GM13976 (cell line): ENCODE measurements at regions not wholly inside any gene's neighbourhood (a gene's known extent, or its start where the extent isn't known, plus 50 kb on each side); places are given as distances from the start of the nearest gene placed in this dataset.
A peak's percentile ranks its signal among the peaks of the same experiment; 100 is the strongest.

ENCODE experiments used
- DNase-seq: peaks from one replicate; pipeline ENCODE4 v3.0.0; 2012; ENCODE audit warnings: low spot score
- CTCF ChIP-seq: IDR thresholded peaks from 2 replicates; pipeline ENCODE4 v1.5.1; 2012; ENCODE audit warnings: borderline replicate concordance, mild to moderate bottlenecking; ENCODE audit not compliant: insufficient read depth; ENCODE audit errors: extremely low read depth, missing control alignments, control extremely low read depth
- in situ Hi-C: fragments of 300-500 bp; cut with MboI; formaldehyde crosslinking; loops from one replicate; pipeline ENCODE4 v1.12.0; 2022; ENCODE audit warnings: low sequenced_read_pairs, mixed read lengths, inconsistent platforms; ENCODE audit not compliant: unreplicated experiment

GRCh38 chr2:176504440-176504839 is 235.2 kb downstream of the MTX2 start:
- DNase-seq = no peak
- in situ Hi-C loops = no loop called here
- TF ChIP-seq CTCF = no peak

- in situ Hi-C loops = no loop called here
- no peak for TF ChIP-seq CTCF
- DNase-seq = no peak
These were observed 238.5 kb downstream of the MTX2 start for GRCh38 chr2:176507786-176508185.

GRCh38 chr2:176508374-176508773 is 239.1 kb downstream of the MTX2 start:
- DNase-seq = no peak
- in situ Hi-C loops = no loop called here
- TF ChIP-seq CTCF = no peak

GRCh38 chr2:176508984-176509740 is 239.9 kb downstream of the MTX2 start:
- no peak for TF ChIP-seq CTCF
- in situ Hi-C loops = no loop called here

GRCh38 chr2:176514276-176514675 is 245.0 kb downstream of the MTX2 start:
- TF ChIP-seq CTCF = no peak
- in situ Hi-C loops = no loop called here
- no peak for DNase-seq

More at GRCh38 chr2:176508984-176509740, 239.9 kb downstream of the MTX2 start:
- DNase-seq = peak; percentile 28

GRCh38 chr2:176514805-176515500 is 245.7 kb downstream of the MTX2 start:
- TF ChIP-seq CTCF = no peak
- in situ Hi-C loops = no loop called here
- no peak for DNase-seq
